GM06990 (cell line): ENCODE measurements at regions not wholly inside any gene's neighbourhood (a gene's known extent, or its start where the extent isn't known, plus 50 kb on each side); places are given as distances from the start of the nearest gene placed in this dataset.

ENCODE experiments used
- DNase-seq: peaks from one replicate; pipeline ENCODE4 v3.0.0-alpha.2; 2011; ENCODE audit not compliant: insufficient read length; ENCODE audit errors: extremely low read depth
- H3K27me3 ChIP-seq: replicated peaks from 2 replicates; pipeline ENCODE4 v1.6.0; 2011; ENCODE audit warnings: low read length; ENCODE audit not compliant: control insufficient read depth, insufficient read depth
- H3K36me3 ChIP-seq: 2 replicates; pipeline ENCODE4 v1.5.1; 2011; ENCODE audit warnings: low read length; ENCODE audit not compliant: control insufficient read depth, insufficient read depth
- H3K4me3 ChIP-seq: replicated peaks from 2 replicates; pipeline ENCODE4 v1.5.1; 2011; ENCODE audit warnings: low read depth, mild to moderate bottlenecking, control low read depth, low read length
- TF ChIP-seq, protein P1 (sequence below): IDR thresholded peaks from 2 replicates; pipeline ENCODE4 v1.5.1; 2011; ENCODE audit warnings: low read length, control low read depth, mild to moderate bottlenecking, inconsistent platforms; ENCODE audit not compliant: insufficient read depth, poor library complexity, severe bottlenecking

- Histone ChIP-seq H3K36me3 (no peaks in the 10 kb centered on the region), H3K27me3 (no peaks in the 10 kb centered on the region), H3K4me3 (no peak overlapping the region)
- TF ChIP-seq, protein P1, sequence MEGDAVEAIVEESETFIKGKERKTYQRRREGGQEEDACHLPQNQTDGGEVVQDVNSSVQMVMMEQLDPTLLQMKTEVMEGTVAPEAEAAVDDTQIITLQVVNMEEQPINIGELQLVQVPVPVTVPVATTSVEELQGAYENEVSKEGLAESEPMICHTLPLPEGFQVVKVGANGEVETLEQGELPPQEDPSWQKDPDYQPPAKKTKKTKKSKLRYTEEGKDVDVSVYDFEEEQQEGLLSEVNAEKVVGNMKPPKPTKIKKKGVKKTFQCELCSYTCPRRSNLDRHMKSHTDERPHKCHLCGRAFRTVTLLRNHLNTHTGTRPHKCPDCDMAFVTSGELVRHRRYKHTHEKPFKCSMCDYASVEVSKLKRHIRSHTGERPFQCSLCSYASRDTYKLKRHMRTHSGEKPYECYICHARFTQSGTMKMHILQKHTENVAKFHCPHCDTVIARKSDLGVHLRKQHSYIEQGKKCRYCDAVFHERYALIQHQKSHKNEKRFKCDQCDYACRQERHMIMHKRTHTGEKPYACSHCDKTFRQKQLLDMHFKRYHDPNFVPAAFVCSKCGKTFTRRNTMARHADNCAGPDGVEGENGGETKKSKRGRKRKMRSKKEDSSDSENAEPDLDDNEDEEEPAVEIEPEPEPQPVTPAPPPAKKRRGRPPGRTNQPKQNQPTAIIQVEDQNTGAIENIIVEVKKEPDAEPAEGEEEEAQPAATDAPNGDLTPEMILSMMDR: no peak
- DNase-seq: no peak
These were observed 209.2 kb downstream of the ADAM29 start for GRCh38 chr4:175127314-175127713.

DNA sequence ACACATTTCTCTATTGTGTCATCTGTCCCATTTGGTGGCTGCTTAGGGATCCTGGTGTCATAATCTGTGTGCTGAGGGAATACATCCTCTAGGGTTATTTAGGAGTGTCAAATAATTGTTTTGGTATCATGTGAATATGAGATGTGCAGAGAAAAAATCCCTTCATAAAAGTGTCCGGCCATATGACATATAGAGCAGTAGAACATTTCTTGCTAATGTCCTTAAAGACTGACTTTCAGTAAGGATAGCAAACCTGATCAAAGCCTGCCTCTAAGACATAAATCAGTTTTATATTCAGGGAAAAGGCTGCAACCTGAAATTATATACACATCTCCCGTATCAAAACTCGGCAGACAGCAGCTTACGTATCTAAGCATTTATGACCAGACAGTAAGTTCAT lies 211.6 kb downstream of the ADAM29 start:
- TF ChIP-seq, protein P1: no peak
- Histone ChIP-seq H3K4me3 (no peak overlapping the region), H3K27me3 (no peaks in the 10 kb centered on the region), H3K36me3 (no peaks in the 10 kb centered on the region)
- DNase-seq: no peak

- Histone ChIP-seq H3K36me3 (no peaks in the 10 kb centered on the region), H3K27me3 (no peaks in the 10 kb centered on the region), H3K4me3 (no peak overlapping the region)
- no peak for DNase-seq
- TF ChIP-seq, protein P1: no peak
These were observed 221.0 kb downstream of the ADAM29 start for GRCh38 chr4:175139205-175139604.

GRCh38 chr4:175143116-175143515 lies 225.0 kb downstream of the ADAM29 start:
- no peak for DNase-seq
- Histone ChIP-seq H3K27me3 (no peaks in the 10 kb centered on the region), H3K36me3 (no peaks in the 10 kb centered on the region), H3K4me3 (no peak overlapping the region)
- TF ChIP-seq, protein P1: no peak

DNA sequence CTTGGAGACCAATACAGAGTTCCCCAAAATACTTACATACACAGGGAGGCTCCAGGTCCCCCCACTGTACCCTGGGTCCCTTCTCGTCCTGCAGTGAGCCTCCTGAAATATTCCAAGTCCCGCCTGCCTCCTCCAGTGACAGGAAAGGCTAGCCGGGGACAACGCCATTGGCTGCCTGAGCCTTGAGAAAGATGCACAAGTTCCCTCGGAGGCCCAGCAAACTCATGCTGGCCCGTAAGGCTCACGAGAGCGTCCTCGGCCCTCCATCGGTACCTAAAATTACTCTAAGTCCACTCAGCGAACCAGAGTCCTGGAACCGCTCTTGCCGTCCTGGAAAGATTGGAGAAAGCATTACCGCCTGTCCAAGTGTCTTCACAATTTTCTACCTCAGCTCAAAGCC lies 228.6 kb downstream of the ADAM29 start:
- H3K27me3 ChIP-seq: no peaks in the 10 kb centered on the region
- DNase-seq: no peak
- TF ChIP-seq, protein P1: no peak
- H3K4me3 ChIP-seq: no peak overlapping the region
- H3K36me3 ChIP-seq: no peaks in the 10 kb centered on the region

DNA sequence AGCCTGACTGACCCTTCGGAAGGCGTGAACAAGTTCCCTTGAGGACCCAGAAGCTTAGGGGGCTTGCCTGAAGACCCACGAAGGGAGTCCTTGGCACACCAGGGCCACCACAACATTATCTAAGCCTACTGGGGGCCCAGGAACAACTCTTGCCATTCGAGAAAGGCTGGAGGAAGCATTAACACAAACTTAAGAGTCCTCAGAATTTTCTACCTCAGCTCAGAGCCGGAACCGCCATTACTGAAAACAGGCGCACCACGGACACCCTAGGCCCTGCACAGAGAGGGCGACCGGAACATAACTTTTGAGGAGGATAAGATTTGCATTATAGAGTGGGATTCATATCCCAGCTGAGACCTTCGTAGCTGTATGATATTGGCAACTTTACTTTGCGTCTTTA lies 229.1 kb downstream of the ADAM29 start:
- Histone ChIP-seq H3K4me3 (no peak overlapping the region), H3K36me3 (no peaks in the 10 kb centered on the region), H3K27me3 (no peaks in the 10 kb centered on the region)
- TF ChIP-seq, protein P1: no peak
- no peak for DNase-seq
